ENCODE measurements at regions not wholly inside any gene's neighbourhood (a gene's known extent, or its start where the extent isn't known, plus 50 kb on each side); places are given as distances from the start of the nearest gene placed in this dataset.

DNA sequence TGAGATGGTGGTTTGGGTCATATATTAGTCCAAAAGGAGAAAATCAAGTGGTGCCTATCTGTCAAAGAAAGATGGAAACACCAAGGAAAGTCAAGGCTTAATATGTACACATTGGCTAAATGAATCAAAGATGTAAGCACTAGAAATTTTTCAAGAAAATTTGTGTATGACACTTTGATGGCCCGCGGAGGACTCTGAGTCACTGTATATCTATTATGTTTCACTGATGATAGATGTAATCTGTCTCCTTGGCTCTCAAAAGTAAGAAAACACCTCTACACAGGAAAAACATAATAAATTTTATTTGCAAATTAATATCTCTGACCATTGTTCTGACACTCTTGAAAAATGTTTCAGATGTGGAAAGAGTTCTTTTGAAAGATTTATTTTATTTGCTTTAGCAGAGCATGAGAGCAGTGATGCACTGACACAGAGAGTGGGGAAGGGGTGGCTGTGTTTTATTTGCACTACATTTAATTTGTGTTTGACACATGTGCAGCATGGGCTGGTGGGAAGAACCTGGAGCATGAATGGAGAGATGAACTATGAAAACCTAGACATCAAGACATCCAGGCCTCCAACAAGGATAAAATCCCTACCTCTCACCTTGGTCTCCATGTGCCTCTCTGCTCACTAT is 180.8 kb upstream of the GAS1 start:
- TF ChIP-seq CTCF (IDR thresholded peaks at IDR 0.05) (no peak), EP300 (IDR thresholded peaks at IDR 0.05) (no peak), POLR2A (IDR thresholded peaks at IDR 0.05) (no peak), POLR2AphosphoS5 (IDR thresholded peaks at IDR 0.05) (no peak)

All from stomach (tissue), 4 donors.